Memory B cell (primary cell): ENCODE measurements at regions not wholly inside any gene's neighbourhood (a gene's known extent, or its start where the extent isn't known, plus 50 kb on each side); places are given as distances from the start of the nearest gene placed in this dataset.
"Not testable (repeated sequence)": the region's sequence is repeated elsewhere in the genome, so short reads cannot be mapped to it uniquely, and the experiment has no call there.

ENCODE experiments used
- ATAC-seq: fragments of 150-1000 bp; cut with Tn5 transposase; 2 replicates; pipeline ENCODE4 v1.10.0; 2021; ENCODE audit warnings: low read depth, mild to moderate bottlenecking, moderate library complexity
- DNase-seq, 2 donors: peaks; one replicate each; pipeline ENCODE4 v3.0.0; 2022; ENCODE audit warnings: low spot score in 2 of 2
- H3K27ac Mint-ChIP-seq: one replicate; pipeline ENCODE4 v1.8.0; 2022; ENCODE audit warnings: mild to moderate bottlenecking, moderate library complexity, mixed read lengths
- H3K27me3 Mint-ChIP-seq: one replicate; pipeline ENCODE4 v1.8.0; 2022; ENCODE audit warnings: mixed read lengths
- H3K36me3 Mint-ChIP-seq: one replicate; pipeline ENCODE4 v1.8.0; 2022; ENCODE audit warnings: mild to moderate bottlenecking, mixed read lengths
- H3K4me1 Mint-ChIP-seq: one replicate; pipeline ENCODE4 v1.8.0; 2022; ENCODE audit warnings: mixed read lengths
- H3K4me3 Mint-ChIP-seq: one replicate; pipeline ENCODE4 v1.8.0; 2022; ENCODE audit warnings: mild to moderate bottlenecking, moderate library complexity, mixed read lengths
- H3K9me3 Mint-ChIP-seq: one replicate; pipeline ENCODE4 v1.8.0; 2022; ENCODE audit warnings: mixed read lengths

DNA sequence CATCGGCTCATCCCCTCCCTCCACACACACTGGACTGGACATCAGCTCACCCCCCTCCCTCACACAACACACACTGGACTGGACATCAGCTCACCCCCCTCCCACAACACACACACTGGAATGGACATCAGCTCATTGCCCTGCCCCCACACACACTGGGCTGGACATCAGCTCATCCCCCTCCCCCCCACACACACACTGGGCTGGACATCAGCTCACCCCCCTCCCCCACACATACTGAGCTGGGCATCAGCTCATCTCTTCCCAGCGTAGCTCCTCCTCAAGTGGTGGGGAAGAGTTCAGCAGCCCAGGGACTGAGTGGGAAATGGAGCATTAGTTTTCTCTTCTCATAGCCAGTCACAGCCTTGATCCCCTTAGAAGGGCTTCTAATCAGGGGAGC is 58.1 kb upstream of the WDR11 start:
- no peak for ATAC-seq
- H3K9me3 Mint-ChIP-seq, result no peaks in the 10 kb centered on the region

DNA sequence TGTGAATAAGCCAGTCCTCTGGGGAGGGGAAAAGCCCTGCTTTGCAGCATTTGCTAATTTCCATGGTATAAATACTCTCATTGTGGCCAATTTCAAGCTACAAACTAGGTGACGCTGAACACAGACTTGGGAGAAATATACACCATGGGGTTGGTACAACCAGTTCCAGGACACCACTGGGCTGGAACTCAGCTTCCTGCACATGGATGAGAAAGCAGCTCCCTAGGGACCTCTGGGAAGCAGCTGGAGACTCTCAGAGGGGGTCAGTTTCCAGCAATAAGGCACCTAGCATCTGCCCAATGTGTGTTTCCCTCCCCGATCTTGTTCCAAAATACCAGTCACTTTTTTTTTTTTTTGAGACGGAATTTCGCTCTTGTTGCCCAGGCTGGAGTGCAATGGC is 56.8 kb upstream of the WDR11 start:
- peaks cover 13% of the 10 kb centered on the region for H3K4me1 Mint-ChIP-seq
- H3K9me3 Mint-ChIP-seq, result no peaks in the 10 kb centered on the region
- H3K36me3 Mint-ChIP-seq, result no peaks in the 10 kb centered on the region
- ATAC-seq (no peak), DNase-seq (no peak)
- no peak overlapping the region for H3K27ac Mint-ChIP-seq
- H3K4me3 Mint-ChIP-seq, result no peak overlapping the region
- H3K27me3 Mint-ChIP-seq, result peaks cover 6% of the 10 kb centered on the region

More for the DNA sequence above, 58.1 kb upstream of the WDR11 start:
- Mint-ChIP-seq H3K27me3 (peaks cover 6% of the 10 kb centered on the region), H3K4me1 (peaks cover 13% of the 10 kb centered on the region), H3K27ac (no peak overlapping the region), H3K4me3 (no peak overlapping the region), H3K36me3 (no peaks in the 10 kb centered on the region)
- DNase-seq, result no peak

DNA sequence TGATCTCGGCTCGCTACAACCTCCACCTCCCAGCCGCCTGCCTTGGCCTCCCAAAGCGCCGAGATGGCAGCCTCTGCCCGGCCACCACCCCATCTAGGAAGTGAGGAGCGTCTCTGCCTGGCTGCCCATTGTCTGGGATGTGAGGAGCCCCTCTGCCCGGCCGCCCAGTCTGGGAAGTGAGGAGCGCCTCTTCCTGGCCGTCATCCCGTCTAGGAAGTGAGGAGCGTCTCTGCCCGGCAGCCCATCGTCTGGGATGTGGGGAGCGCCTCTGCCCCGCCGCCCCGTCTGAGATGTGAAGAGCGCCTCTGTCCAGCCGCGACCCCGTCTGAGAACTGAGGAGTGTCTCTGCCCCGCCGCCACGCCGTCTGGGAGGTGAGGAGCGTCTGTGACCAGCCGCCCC is 52.9 kb upstream of the WDR11 start:
- H3K4me3 Mint-ChIP-seq, H3K27me3 Mint-ChIP-seq, H3K4me1 Mint-ChIP-seq, H3K27ac Mint-ChIP-seq, H3K36me3 Mint-ChIP-seq, DNase-seq, ATAC-seq, H3K9me3 Mint-ChIP-seq: not testable (repeated sequence)

DNA sequence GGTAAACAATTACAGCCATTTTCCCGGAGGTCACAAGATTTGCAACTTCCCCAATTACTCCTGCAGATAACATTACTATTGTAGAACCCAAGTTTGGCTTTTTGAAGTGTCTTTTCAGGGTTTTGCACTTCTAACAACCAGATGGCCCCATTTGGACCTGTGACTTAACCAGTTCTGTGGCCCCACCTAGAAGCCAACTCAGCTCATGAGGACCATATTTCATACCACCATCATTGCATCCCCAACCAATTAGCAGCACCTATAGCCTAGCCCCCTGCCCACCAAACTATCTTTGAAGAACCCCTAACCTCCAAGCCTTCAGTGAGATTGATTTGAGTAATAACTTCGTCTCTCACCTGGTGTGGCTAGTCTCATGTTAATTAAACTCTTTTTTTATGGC is 51.3 kb upstream of the WDR11 start:
- Mint-ChIP-seq H3K9me3 (no peaks in the 10 kb centered on the region), H3K4me1 (no peaks in the 10 kb centered on the region), H3K4me3 (no peak overlapping the region), H3K27me3 (peaks cover 4% of the 10 kb centered on the region), H3K36me3 (no peaks in the 10 kb centered on the region), H3K27ac (no peak overlapping the region)
- ATAC-seq (no peak), DNase-seq (no peak)

DNA sequence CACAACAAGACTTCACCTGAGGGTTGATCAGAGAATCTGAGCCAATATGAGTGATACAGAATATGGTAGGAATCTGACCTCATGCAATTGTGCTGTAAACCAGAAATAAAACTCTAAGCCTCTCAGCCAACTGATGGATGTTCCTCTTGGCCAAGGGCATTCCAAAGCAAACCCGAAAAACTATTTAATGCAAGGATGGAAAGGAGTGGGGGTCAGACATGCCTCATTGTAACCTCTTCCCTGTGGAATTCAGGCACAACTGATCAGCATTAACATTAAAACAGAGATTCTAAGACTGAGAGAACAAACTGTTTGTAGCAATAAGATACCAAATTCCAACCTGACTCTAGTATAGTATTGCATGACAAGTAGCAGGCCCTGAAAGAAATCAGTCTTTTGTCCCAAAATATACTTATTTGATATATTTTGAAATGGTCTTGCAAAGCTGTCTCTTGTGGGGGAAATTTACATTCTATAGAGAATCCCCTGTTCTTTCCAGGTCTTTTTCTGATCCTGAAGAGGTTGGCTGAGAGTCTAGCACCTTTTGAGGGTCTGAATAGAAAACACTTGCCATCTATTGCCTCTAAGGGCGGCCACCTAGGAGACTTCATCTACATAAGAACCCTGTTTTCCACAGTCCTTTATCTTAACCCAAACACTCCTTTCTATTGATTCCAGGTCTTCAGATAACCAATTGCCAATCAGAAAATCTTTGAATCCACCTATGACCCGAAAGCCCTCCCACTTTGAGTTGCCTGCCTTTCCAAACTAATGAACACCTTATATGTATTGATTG is 50.4 kb upstream of the WDR11 start:
- Mint-ChIP-seq H3K4me3 (no peak overlapping the region), H3K36me3 (no peaks in the 10 kb centered on the region)

More for the DNA sequence above, 50.4 kb upstream of the WDR11 start:
- ATAC-seq (no peak), DNase-seq (no peak)
- H3K4me1 Mint-ChIP-seq, result no peaks in the 10 kb centered on the region
- H3K27ac Mint-ChIP-seq, result no peak overlapping the region
- peaks cover 2% of the 10 kb centered on the region for H3K27me3 Mint-ChIP-seq
- H3K9me3 Mint-ChIP-seq, result no peaks in the 10 kb centered on the region
